H1 (cell line): ENCODE measurements at regions not wholly inside any gene's neighbourhood (a gene's known extent, or its start where the extent isn't known, plus 50 kb on each side); places are given as distances from the start of the nearest gene placed in this dataset.

Source experiments
- CTCF ChIA-PET: fragments of 300-600 bp; sonication (Branson Sonifier 250); formaldehyde crosslinking; loops from one replicate; lab custom pipeline; 2021; ENCODE audit not compliant: partially characterized antibody; lab: Charles Lee
- POLR2A ChIA-PET: fragments of 300-600 bp; sonication (Branson Sonifier 250); formaldehyde crosslinking; loops from one replicate; lab custom pipeline; 2021; ENCODE audit warnings: inconsistent platforms; ENCODE audit not compliant: partially characterized antibody; lab: Charles Lee
- DNase-seq, 2 experiments: peaks; one replicate each; pipeline versions ENCODE4 v3.0.0 to v3.0.0-alpha.2; 2010 to 2022; ENCODE audit warnings: low spot score in 2 of 2, low read depth in 1 of 2, mixed read lengths in 1 of 2
- FAIRE-seq: peaks from 2 replicates; lab custom pipeline; 2011; peaks lifted over from hg19 to GRCh38; lab: Jason Lieb, UNC
- H2AFZ ChIP-seq: 2 replicates; pipeline ENCODE4 v1.8.1; 2012; ENCODE audit warnings: low read length, inconsistent platforms
- H2AK5ac ChIP-seq: 2 replicates; pipeline ENCODE4 v1.6.1; 2013; ENCODE audit warnings: low read depth, low read length
- H2BK120ac ChIP-seq: replicated peaks from 2 replicates; pipeline ENCODE3; 2013; ENCODE audit warnings: low read depth, low read length, inconsistent platforms
- H2BK12ac ChIP-seq: 2 replicates; pipeline ENCODE4 v1.6.1; 2013; ENCODE audit warnings: low read depth, low read length
- H2BK15ac ChIP-seq: 2 replicates; pipeline ENCODE4 v1.6.1; 2013; ENCODE audit warnings: low read length
- H2BK20ac ChIP-seq: 2 replicates; pipeline ENCODE4 v1.6.1; 2013; ENCODE audit warnings: low read length
- H2BK5ac ChIP-seq: 2 replicates; pipeline ENCODE4 v1.6.1; 2013; ENCODE audit warnings: low read depth, low read length
- H3K14ac ChIP-seq: 2 replicates; pipeline ENCODE4 v1.6.1; 2013; ENCODE audit warnings: inconsistent platforms; ENCODE audit not compliant: insufficient read length
- H3K18ac ChIP-seq: 2 replicates; pipeline ENCODE4 v1.6.1; 2013; ENCODE audit warnings: low read length; ENCODE audit errors: extremely low read depth
- H3K23ac ChIP-seq: 2 replicates; pipeline ENCODE4 v1.6.1; 2013; ENCODE audit warnings: inconsistent platforms; ENCODE audit not compliant: insufficient read length
- H3K23me2 ChIP-seq: 2 replicates; pipeline ENCODE4 v1.6.1; 2013; ENCODE audit warnings: low read depth, low read length
- H3K27ac ChIP-seq: 2 replicates; pipeline ENCODE4 v1.6.1; 2011; ENCODE audit warnings: low read depth, low read length, inconsistent platforms
- H3K27me3 ChIP-seq, 4 experiments: replicated peaks in 1 of 4; 1 replicate in 1 of 4; 2 replicates in 3 of 4; pipeline versions ENCODE4 v1.6.1 to v1.8.1; 2011 to 2013; ENCODE audit warnings: low read length in 3 of 4, mild to moderate bottlenecking in 3 of 4, inconsistent platforms in 2 of 4, mixed read lengths in 2 of 4, moderate library complexity in 1 of 4; ENCODE audit not compliant: control insufficient read depth in 3 of 4, insufficient read depth in 3 of 4; ENCODE audit errors: extremely low read depth in 1 of 4
- H3K36me3 ChIP-seq, 4 experiments: 2 replicates each; pipeline versions ENCODE4 v1.6.1 to v1.8.1; 2011 to 2013; ENCODE audit warnings: mild to moderate bottlenecking in 4 of 4, low read length in 3 of 4, moderate library complexity in 2 of 4, control low read depth in 1 of 4, inconsistent platforms in 1 of 4; ENCODE audit not compliant: insufficient read depth in 4 of 4, control insufficient read depth in 2 of 4
- H3K4ac ChIP-seq: replicated peaks from 2 replicates; pipeline ENCODE3; 2013; ENCODE audit warnings: low read length, low read depth, mixed read lengths, inconsistent platforms; ENCODE audit not compliant: insufficient read length
- H3K4me1 ChIP-seq, 4 experiments: replicated peaks in 1 of 4; 1 replicate in 1 of 4; 2 replicates in 3 of 4; pipeline versions ENCODE4 v1.6.1 to v1.8.1; 2011 to 2013; ENCODE audit warnings: low read length in 3 of 4, inconsistent platforms in 2 of 4, mixed read lengths in 1 of 4; ENCODE audit not compliant: insufficient read depth in 4 of 4, control insufficient read depth in 3 of 4
- H3K4me2 ChIP-seq, 2 experiments: 2 replicates each; pipeline versions ENCODE4 v1.6.1 to v1.8.1; 2011 to 2013; ENCODE audit warnings: low read depth in 2 of 2, low read length in 2 of 2, control low read depth in 1 of 2, inconsistent platforms in 1 of 2, mild to moderate bottlenecking in 1 of 2; ENCODE audit not compliant: insufficient read depth in 1 of 2
- H3K4me3 ChIP-seq, 4 experiments: fragments of 200-600, 300-600 bp in 1 of 4; sonication (generic), shearing (Covaris generic), sonication (Bioruptor Twin) in 1 of 4; 2 replicates each; pipeline versions ENCODE4 v1.5.1 to v1.8.1; 2011 to 2016; ENCODE audit warnings: low read length in 4 of 4, low read depth in 3 of 4, control low read depth in 2 of 4, inconsistent platforms in 2 of 4, mild to moderate bottlenecking in 2 of 4, mixed read lengths in 1 of 4, moderate library complexity in 1 of 4; ENCODE audit not compliant: insufficient read depth in 2 of 4; ENCODE audit errors: extremely low read depth in 1 of 4
- H3K56ac ChIP-seq: replicated peaks from 2 replicates; pipeline ENCODE3; 2013; ENCODE audit warnings: low read depth, mild to moderate bottlenecking, mixed read lengths, low read length, inconsistent platforms; ENCODE audit not compliant: insufficient read length
- H3K79me1 ChIP-seq: 2 replicates; pipeline ENCODE4 v1.6.1; 2013; ENCODE audit warnings: low read depth, low read length, control low read depth
- H3K79me2 ChIP-seq, 2 experiments: 2 replicates each; pipeline versions ENCODE4 v1.6.1 to v1.8.1; 2012 to 2013; ENCODE audit warnings: low read length in 2 of 2, mild to moderate bottlenecking in 2 of 2, inconsistent platforms in 1 of 2; ENCODE audit not compliant: insufficient read depth in 2 of 2, control insufficient read depth in 1 of 2
- H3K9ac ChIP-seq, 4 experiments: replicated peaks in 1 of 4; 1 replicate in 1 of 4; 2 replicates in 3 of 4; pipeline versions ENCODE4 v1.6.1 to v1.8.1; 2011 to 2013; ENCODE audit warnings: low read depth in 3 of 4, low read length in 3 of 4, control low read depth in 2 of 4, mild to moderate bottlenecking in 2 of 4, moderate library complexity in 2 of 4, inconsistent platforms in 1 of 4; ENCODE audit errors: extremely low read depth in 1 of 4
- H3K9me3 ChIP-seq, 2 experiments: 2 replicates each; pipeline versions ENCODE4 v1.6.1 to v1.8.1; 2012 to 2013; ENCODE audit warnings: mild to moderate bottlenecking in 2 of 2, moderate library complexity in 2 of 2, control low read depth in 1 of 2, inconsistent platforms in 1 of 2, low read depth in 1 of 2, low read length in 1 of 2, mixed read lengths in 1 of 2; ENCODE audit not compliant: insufficient read depth in 2 of 2
- H4K20me1 ChIP-seq, 2 experiments: replicated peaks in 1 of 2; 2 replicates each; pipeline versions ENCODE3 to v1.8.1; 2011 to 2013; ENCODE audit warnings: inconsistent platforms in 2 of 2, low read length in 2 of 2, mild to moderate bottlenecking in 1 of 2; ENCODE audit not compliant: insufficient read depth in 2 of 2, control insufficient read depth in 1 of 2
- H4K5ac ChIP-seq: 2 replicates; pipeline ENCODE4 v1.6.1; 2013; ENCODE audit warnings: low read length, low read depth, mixed read lengths, inconsistent platforms; ENCODE audit not compliant: insufficient read length
- H4K8ac ChIP-seq: 2 replicates; pipeline ENCODE4 v1.8.0; 2013; ENCODE audit warnings: mild to moderate bottlenecking, moderate library complexity, low read length, inconsistent platforms; ENCODE audit not compliant: insufficient read depth; ENCODE audit errors: extremely low read depth
- H4K91ac ChIP-seq: replicated peaks from 2 replicates; pipeline ENCODE3; 2013; ENCODE audit warnings: low read length, mixed read lengths, inconsistent platforms; ENCODE audit not compliant: insufficient read length
- BRCA1 ChIP-seq: IDR thresholded peaks from 2 replicates; pipeline ENCODE4 v1.6.1; 2012; ENCODE audit warnings: low read depth, low read length, improper control_type of control experiment
- CBX5 ChIP-seq: fragments of 300-800, 300-1000 bp; sonication (generic); IDR thresholded peaks from 2 replicates; pipeline ENCODE4 v1.7.1; 2016; ENCODE audit warnings: antibody characterized with exemption, low read length, low read depth
- CHD1 ChIP-seq: IDR thresholded peaks from 2 replicates; pipeline ENCODE4 v1.6.1; 2012; ENCODE audit warnings: low read depth, low read length, improper control_type of control experiment
- KDM1A ChIP-seq: fragments of 200-600, 300-600 bp; sonication (generic); IDR thresholded peaks from 2 replicates; pipeline ENCODE4 v1.7.1; 2016; ENCODE audit warnings: mild to moderate bottlenecking, low read length, borderline replicate concordance
- KDM4A ChIP-seq: IDR thresholded peaks from one replicate; pipeline ENCODE4 v1.7.1; 2012; ENCODE audit warnings: low read depth, mild to moderate bottlenecking, moderate library complexity, low read length, inconsistent platforms; ENCODE audit not compliant: severe bottlenecking
- POLR2AphosphoS5 ChIP-seq: IDR thresholded peaks from 2 replicates; pipeline ENCODE4 v1.6.1; 2011; ENCODE audit warnings: low read depth, low read length
- TAF7 ChIP-seq: optimal IDR thresholded peaks from 2 replicates; pipeline ENCODE3; 2011; ENCODE audit warnings: low read depth, mild to moderate bottlenecking, inconsistent platforms, low read length, moderate library complexity, borderline replicate concordance
- TCF12 ChIP-seq: IDR thresholded peaks from 2 replicates; pipeline ENCODE4 v1.6.1; 2011; ENCODE audit warnings: low read depth, mild to moderate bottlenecking, low read length
- WGBS, 2 experiments: shearing (Covaris generic) in 1 of 2; methylation state at CpG; one replicate each; pipeline versions ENCODE4 v1.1.6 to v1.1.7; 2013 to 2015; ENCODE audit warnings: low lambda C conversion rate in 2 of 2, mixed read lengths in 2 of 2, inconsistent platforms in 1 of 2, low coverage in 1 of 2, missing lambda C conversion rate in 1 of 2; ENCODE audit not compliant: insufficient replicate concordance in 2 of 2, insufficient coverage in 1 of 2, insufficient read length in 1 of 2; ENCODE audit errors: extremely low coverage in 1 of 2, missing lambda C conversion rate in 1 of 2; 5-methylcytosine and 5-hydroxymethylcytosine counted together

GRCh38 chr12:77486872-77487271 lies 343.8 kb upstream of the NAV3 start:
- Histone ChIP-seq H3K4me1 (peaks cover 0 to 7% (median under 1%) of the 10 kb centered on the region in 4 experiments; a peak in 3 of 7 replicates), H3K9me3 (peaks cover 4 to 8% of the 10 kb centered on the region in 2 experiments; a peak in 2 of 4 replicates), H4K5ac (no peak overlapping the region), H3K79me2 (no peaks in the 10 kb centered on the region), H2AK5ac (no peak overlapping the region), H3K23me2 (no peaks in the 10 kb centered on the region), H4K20me1 (no peaks in the 10 kb centered on the region), H3K9ac (no peak overlapping the region), H3K14ac (no peak overlapping the region), H3K23ac (no peak overlapping the region), H2BK120ac (no peak overlapping the region), H3K4me3 (no peak overlapping the region), H3K56ac (no peak overlapping the region), H3K79me1 (no peaks in the 10 kb centered on the region), H3K4ac (no peak overlapping the region), H2AFZ (no peak overlapping the region), H2BK5ac (no peak overlapping the region), H3K27me3 (peaks cover 0 to 2% (median 0%) of the 10 kb centered on the region in 4 experiments; a peak in 1 of 7 replicates), H3K18ac (no peak overlapping the region), H3K27ac (no peak overlapping the region), H4K8ac (no peak overlapping the region), H2BK20ac (no peak overlapping the region; the same call in 1 of the 2 replicates), H4K91ac (no peak overlapping the region), H2BK12ac (no peak overlapping the region), H2BK15ac (no peak overlapping the region), H3K4me2 (no peak overlapping the region), H3K36me3 (no peaks in the 10 kb centered on the region)
- 86% methylated on average over 1 of the region's 1 CpG; no CpG with 5 or more reads in 1 of the 2 experiments for WGBS, 2 experiments
- ChIA-PET CTCF (interaction anchor here (1.4 kb wide), 1 partner anchor 62 kb away, joined by 4 read pairs; no protein-coding TSS in a partner anchor), POLR2A (no interaction called here)
- DNase-seq (no peak), FAIRE-seq (no peak)
- no peak for TF ChIP-seq BRCA1
- TF ChIP-seq CHD1: no peak
- TF ChIP-seq CBX5: no peak
- TF ChIP-seq KDM4A: no peak
- no peak for TF ChIP-seq POLR2AphosphoS5
- no peak for TF ChIP-seq KDM1A
- no peak for TF ChIP-seq TCF12
- no peak for TF ChIP-seq TAF7
